Right cardiac atrium (tissue), 5 donors: ENCODE measurements at regions not wholly inside any gene's neighbourhood (a gene's known extent, or its start where the extent isn't known, plus 50 kb on each side); places are given as distances from the start of the nearest gene placed in this dataset.
A peak's percentile ranks its signal among the peaks of the same experiment; 100 is the strongest.
"Not testable (repeated sequence)": the region's sequence is repeated elsewhere in the genome, so short reads cannot be mapped to it uniquely, and the experiment has no call there.

ENCODE experiments used
- ATAC-seq, 2 donors: fragments of 200-7000 bp; cut with Tn5 transposase; one replicate each; pipeline versions ENCODE4 v1.8.0 to v1.9.1; 2020; ENCODE audit warnings: moderate library complexity in 2 of 2, mild to moderate bottlenecking in 1 of 2
- DNase-seq, 3 donors: peaks; one replicate each; pipeline ENCODE4 v3.0.0-alpha.2; 2020
- H3K27ac ChIP-seq: one replicate; pipeline ENCODE4 v1.5.1; 2013; ENCODE audit warnings: mild to moderate bottlenecking, low read length, control low read depth, moderate library complexity
- H3K27me3 ChIP-seq: one replicate; pipeline ENCODE4 v1.6.1; 2013; ENCODE audit not compliant: control insufficient read depth, insufficient read depth
- H3K4me1 ChIP-seq: one replicate; pipeline ENCODE4 v1.6.1; 2013; ENCODE audit warnings: low read length; ENCODE audit not compliant: control insufficient read depth, insufficient read depth
- H3K4me3 ChIP-seq: one replicate; pipeline ENCODE4 v1.5.1; 2013; ENCODE audit warnings: low read length, control low read depth
- H3K9me3 ChIP-seq: one replicate; pipeline ENCODE4 v1.6.1; 2013; ENCODE audit warnings: low read length; ENCODE audit not compliant: control insufficient read depth
- WGBS: extraction: QIAGEN DNeasy Blood & Tissue Kit; methylation state at CpG from one replicate; pipeline ENCODE4 v1.1.7; 2013; 5-methylcytosine and 5-hydroxymethylcytosine counted together
- intact Hi-C, 4 donors: fragments of 100-400 bp; cut with DNase I; formaldehyde crosslinking; loops; one replicate each; pipeline versions ENCODE4 v1.11.0 to v1.14.0; 2022 to 2023
- donor health status: healthy with polysubstance abuse.
- donor health status: DM: no; HTN: yes; CAD: no.
- donor health status: DM: no; HTN: no; CAD: no.
- donor health status: DM: no; HTN: yes; CAD: no; lungs with severe emphysema.
- donor health status: DM: yes; HTN: yes; CAD: no.

- Histone ChIP-seq H3K27me3 (no peaks in the 10 kb centered on the region), H3K4me3 (no peak overlapping the region), H3K4me1 (no peaks in the 10 kb centered on the region), H3K27ac (no peak overlapping the region), H3K9me3 (peaks cover 2% of the 10 kb centered on the region)
- 96% methylated on average over 1 of the region's 1 CpG for WGBS
- DNase-seq = no peak
- intact Hi-C loops = no loop called here
- ATAC-seq = no peak
Observed at GRCh38 chr14:61146899-61147298, 134.2 kb downstream of the TMEM30B start.

- DNase-seq (no peak), ATAC-seq (no peak)
- WGBS = 54% methylated on average over 7 of the region's 7 CpGs
- Histone ChIP-seq H3K9me3 (peaks cover 2% of the 10 kb centered on the region), H3K4me3 (no peak overlapping the region), H3K27me3 (no peaks in the 10 kb centered on the region), H3K4me1 (no peaks in the 10 kb centered on the region), H3K27ac (no peak overlapping the region)
- intact Hi-C loops = no loop called here
Observed at GRCh38 chr14:61145903-61146481, 135.1 kb downstream of the TMEM30B start.

GRCh38 chr14:61145034-61145902 lies 135.9 kb downstream of the TMEM30B start:
- Histone ChIP-seq H3K9me3 (peaks cover 2% of the 10 kb centered on the region), H3K27ac (no peak overlapping the region), H3K4me3 (no peak overlapping the region), H3K4me1 (no peaks in the 10 kb centered on the region), H3K27me3 (no peaks in the 10 kb centered on the region)
- DNase-seq (no peak), ATAC-seq (peak; percentile 25 to 52)
- WGBS = 42% methylated on average over 8 of the region's 8 CpGs
- intact Hi-C loops = no loop called here

GRCh38 chr14:61144117-61145033 lies 136.8 kb downstream of the TMEM30B start:
- not testable (repeated sequence) for ATAC-seq

GRCh38 chr14:61140872-61141271 lies 140.3 kb downstream of the TMEM30B start:
- H3K4me3 ChIP-seq = no peak overlapping the region
- intact Hi-C loops = loop anchor here in 1 of 4 donors (5.0 kb wide), 1 partner anchor 574 kb away; no protein-coding TSS in a partner anchor
- H3K9me3 ChIP-seq = peaks cover 2% of the 10 kb centered on the region
- H3K4me1 ChIP-seq = no peaks in the 10 kb centered on the region
- no peak overlapping the region for H3K27ac ChIP-seq
- ATAC-seq (no peak), DNase-seq (no peak)
- H3K27me3 ChIP-seq = no peaks in the 10 kb centered on the region

More at GRCh38 chr14:61144117-61145033, 136.8 kb downstream of the TMEM30B start:
- DNase-seq, H3K4me1 ChIP-seq, H3K27me3 ChIP-seq, H3K27ac ChIP-seq, H3K4me3 ChIP-seq, H3K9me3 ChIP-seq: not testable (repeated sequence)
- intact Hi-C loops = loop anchor here in 1 of 4 donors (5.0 kb wide), 1 partner anchor 577 kb away; no protein-coding TSS in a partner anchor
- WGBS = 88% methylated on average over 7 of the region's 7 CpGs

- no peaks in the 10 kb centered on the region for H3K27me3 ChIP-seq
- DNase-seq = no peak
- H3K9me3 ChIP-seq = peaks cover 2% of the 10 kb centered on the region
- WGBS = 85% methylated on average over 3 of the region's 3 CpGs
- intact Hi-C loops = loop anchor here in 1 of 4 donors (5.0 kb wide), 1 partner anchor 573 kb away; no protein-coding TSS in a partner anchor
- no peak overlapping the region for H3K4me3 ChIP-seq
- no peak overlapping the region for H3K27ac ChIP-seq
- ATAC-seq = no peak
- no peaks in the 10 kb centered on the region for H3K4me1 ChIP-seq
Observed at GRCh38 chr14:61140271-61140670, 140.9 kb downstream of the TMEM30B start.

GRCh38 chr14:61139006-61139599 lies 142.0 kb downstream of the TMEM30B start:
- intact Hi-C loops = no loop called here
- Histone ChIP-seq H3K9me3 (no peaks in the 10 kb centered on the region), H3K27ac (no peak overlapping the region), H3K4me1 (no peaks in the 10 kb centered on the region), H3K4me3 (no peak overlapping the region), H3K27me3 (no peaks in the 10 kb centered on the region)
- no peak for ATAC-seq
- WGBS = 80% methylated on average over 2 of the region's 2 CpGs
- no peak for DNase-seq

- no peak for DNase-seq
- WGBS = 69% methylated on average over 6 of the region's 6 CpGs
Observed at GRCh38 chr14:61132894-61133293, 148.2 kb downstream of the TMEM30B start.

GRCh38 chr14:61132336-61132735 lies 148.8 kb downstream of the TMEM30B start:
- DNase-seq (no peak), ATAC-seq (no peak)
- Histone ChIP-seq H3K27ac (no peak overlapping the region), H3K4me1 (no peaks in the 10 kb centered on the region), H3K9me3 (no peaks in the 10 kb centered on the region), H3K27me3 (no peaks in the 10 kb centered on the region), H3K4me3 (no peak overlapping the region)
- 68% methylated on average over 3 of the region's 3 CpGs for WGBS
- intact Hi-C loops = no loop called here

More at GRCh38 chr14:61132894-61133293, 148.2 kb downstream of the TMEM30B start:
- no peak for ATAC-seq
- Histone ChIP-seq H3K4me1 (no peaks in the 10 kb centered on the region), H3K4me3 (no peak overlapping the region), H3K27me3 (no peaks in the 10 kb centered on the region), H3K27ac (no peak overlapping the region), H3K9me3 (no peaks in the 10 kb centered on the region)
- intact Hi-C loops = no loop called here

- no peak overlapping the region for H3K4me3 ChIP-seq
- no peaks in the 10 kb centered on the region for H3K9me3 ChIP-seq
- H3K27ac ChIP-seq = no peak overlapping the region
- peak in 1 of 2 donors; percentile 59 for ATAC-seq
- peaks cover 4% of the 10 kb centered on the region for H3K4me1 ChIP-seq
- WGBS = 90% methylated on average over 10 of the region's 10 CpGs
- intact Hi-C loops = no loop called here
- peak in 1 of 3 donors; percentile 67 for DNase-seq
- no peaks in the 10 kb centered on the region for H3K27me3 ChIP-seq
Observed at GRCh38 chr14:61130512-61131260, 149.6 kb downstream of the SLC38A6 start.
